ENCODE measurements at regions not wholly inside any gene's neighbourhood (a gene's known extent, or its start where the extent isn't known, plus 50 kb on each side); places are given as distances from the start of the nearest gene placed in this dataset.
"Not testable (repeated sequence)": the region's sequence is repeated elsewhere in the genome, so short reads cannot be mapped to it uniquely, and the experiment has no call there.

- TF ChIP-seq, protein P1, sequence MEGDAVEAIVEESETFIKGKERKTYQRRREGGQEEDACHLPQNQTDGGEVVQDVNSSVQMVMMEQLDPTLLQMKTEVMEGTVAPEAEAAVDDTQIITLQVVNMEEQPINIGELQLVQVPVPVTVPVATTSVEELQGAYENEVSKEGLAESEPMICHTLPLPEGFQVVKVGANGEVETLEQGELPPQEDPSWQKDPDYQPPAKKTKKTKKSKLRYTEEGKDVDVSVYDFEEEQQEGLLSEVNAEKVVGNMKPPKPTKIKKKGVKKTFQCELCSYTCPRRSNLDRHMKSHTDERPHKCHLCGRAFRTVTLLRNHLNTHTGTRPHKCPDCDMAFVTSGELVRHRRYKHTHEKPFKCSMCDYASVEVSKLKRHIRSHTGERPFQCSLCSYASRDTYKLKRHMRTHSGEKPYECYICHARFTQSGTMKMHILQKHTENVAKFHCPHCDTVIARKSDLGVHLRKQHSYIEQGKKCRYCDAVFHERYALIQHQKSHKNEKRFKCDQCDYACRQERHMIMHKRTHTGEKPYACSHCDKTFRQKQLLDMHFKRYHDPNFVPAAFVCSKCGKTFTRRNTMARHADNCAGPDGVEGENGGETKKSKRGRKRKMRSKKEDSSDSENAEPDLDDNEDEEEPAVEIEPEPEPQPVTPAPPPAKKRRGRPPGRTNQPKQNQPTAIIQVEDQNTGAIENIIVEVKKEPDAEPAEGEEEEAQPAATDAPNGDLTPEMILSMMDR (conservative IDR thresholded peaks at IDR 0.05; ENCODE audit: low read length), result no peak
Observed at GRCh38 chr10:2890093-2890492, 177.3 kb upstream of the PFKP start.

GRCh38 chr10:2888403-2889004 is 178.8 kb upstream of the PFKP start:
- no peak for DNase-seq (ENCODE audit: low read depth)
- TF ChIP-seq, protein P1 (conservative IDR thresholded peaks at IDR 0.05; ENCODE audit: low read length), result no peak
- H3K4me3 ChIP-seq (ENCODE audit: low read length), result no peak overlapping the region

More at GRCh38 chr10:2890093-2890492, 177.3 kb upstream of the PFKP start:
- no peak overlapping the region for H3K4me3 ChIP-seq (ENCODE audit: low read length)
- DNase-seq (ENCODE audit: low read depth), result no peak

- TF ChIP-seq, protein P1 (conservative IDR thresholded peaks at IDR 0.05; ENCODE audit: low read length), result no peak
- no peak for DNase-seq (ENCODE audit: low read depth)
- H3K4me3 ChIP-seq (ENCODE audit: low read length), result no peak overlapping the region
Observed at GRCh38 chr10:2887391-2888070, 179.8 kb upstream of the PFKP start.

DNA sequence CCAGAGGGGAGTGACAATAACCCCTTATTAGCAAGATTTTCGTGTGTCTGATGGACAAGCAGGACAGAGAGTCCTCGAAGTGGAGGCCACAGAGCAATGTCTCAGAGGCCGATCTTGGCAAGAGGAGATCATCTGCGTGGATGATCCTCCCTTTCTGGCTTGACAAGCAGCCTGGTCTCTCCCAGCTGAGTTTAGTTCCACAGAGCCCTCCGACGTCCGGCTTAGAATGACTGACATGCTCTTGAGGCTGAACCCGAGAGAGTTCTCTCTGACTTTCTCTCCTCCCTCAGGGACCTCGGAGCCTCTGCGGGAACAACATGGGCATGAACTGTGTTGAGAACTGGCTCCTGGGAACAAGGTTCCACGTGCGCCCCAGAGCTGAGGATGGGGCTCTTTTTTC is 180.7 kb upstream of the PFKP start:
- TF ChIP-seq, protein P1 (conservative IDR thresholded peaks at IDR 0.05; ENCODE audit: low read length), result no peak
- no peak overlapping the region for H3K4me3 ChIP-seq (ENCODE audit: low read length)
- no peak for DNase-seq (ENCODE audit: low read depth)

GRCh38 chr10:2885288-2886278 is 181.8 kb upstream of the PFKP start:
- DNase-seq (ENCODE audit: low read depth), result no peak
- no peak overlapping the region for H3K4me3 ChIP-seq (ENCODE audit: low read length)
- TF ChIP-seq, protein P1 (conservative IDR thresholded peaks at IDR 0.05; ENCODE audit: low read length), result no peak

DNA sequence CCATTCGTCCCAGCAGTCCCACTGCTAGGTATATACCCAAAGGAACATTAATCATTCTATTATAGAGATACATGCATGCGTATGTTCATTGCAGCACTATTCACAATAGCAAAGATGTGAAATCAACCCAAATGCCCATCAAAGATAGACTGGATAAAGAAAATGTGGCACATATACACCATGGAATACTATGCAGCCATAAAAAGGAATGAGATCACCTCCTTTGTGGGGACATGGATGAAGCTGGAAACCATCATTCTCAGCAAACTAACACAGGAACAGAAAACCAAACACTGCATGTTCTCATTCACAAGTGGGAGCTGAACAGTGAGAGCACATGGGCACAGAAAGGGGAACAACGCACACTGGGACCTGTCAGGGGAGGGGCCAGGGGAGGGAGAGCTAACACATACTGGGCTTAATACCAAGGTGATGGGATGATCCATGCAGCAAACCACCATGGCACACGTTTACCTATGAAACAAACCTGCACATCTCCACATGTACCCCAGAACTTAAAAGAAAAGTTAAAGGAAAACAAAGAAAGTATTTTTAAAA is 183.3 kb upstream of the PFKP start:
- not testable (repeated sequence) for DNase-seq (ENCODE audit: low read depth); H3K4me3 ChIP-seq (ENCODE audit: low read length)

GRCh38 chr10:2883238-2883637 is 184.1 kb upstream of the PFKP start:
- no peak for DNase-seq (ENCODE audit: low read depth)
- no peak overlapping the region for H3K4me3 ChIP-seq (ENCODE audit: low read length)
- TF ChIP-seq, protein P1 (conservative IDR thresholded peaks at IDR 0.05; ENCODE audit: low read length), result no peak

Measured in AG10803 (cell line).